Stomach (tissue), 8 donors: ENCODE measurements at regions not wholly inside any gene's neighbourhood (a gene's known extent, or its start where the extent isn't known, plus 50 kb on each side); places are given as distances from the start of the nearest gene placed in this dataset.

Source experiments
- DNase-seq, 2 donors: peaks; one replicate each; pipeline versions ENCODE4 v3.0.0 to v3.0.0-alpha.2; 2013 to 2019
- H3K27ac ChIP-seq, 5 donors: fragments of 200-600 bp in 4 of 5; sonication (generic) in 4 of 5; one replicate each; pipeline ENCODE4 v1.5.1; 2013 to 2019; ENCODE audit warnings: mild to moderate bottlenecking in 1 of 5, moderate library complexity in 1 of 5
- H3K27me3 ChIP-seq, 3 donors: fragments of 200-600 bp; sonication (generic); one replicate each; pipeline ENCODE4 v1.5.1; 2017 to 2019; ENCODE audit warnings: mixed run types in 1 of 3
- H3K36me3 ChIP-seq, 4 donors: fragments of 200-600 bp; sonication (generic); 1 replicate in 3 of 4; 2 replicates in 1 of 4; pipeline ENCODE4 v1.5.1; 2016 to 2019
- H3K4me1 ChIP-seq, 4 donors: fragments of 200-600 bp; sonication (generic); one replicate each; pipeline ENCODE4 v1.5.1; 2016 to 2019
- H3K4me3 ChIP-seq, 4 donors: fragments of 200-600 bp; sonication (generic) in 3 of 4; one replicate each; pipeline ENCODE4 v1.5.1; 2016 to 2019; ENCODE audit warnings: mild to moderate bottlenecking in 1 of 4
- H3K9me3 ChIP-seq, 4 donors: fragments of 200-600 bp; sonication (generic); one replicate each; pipeline ENCODE4 v1.5.1; 2016 to 2019
- CTCF ChIP-seq, 7 experiments: fragments of 450-650 bp in 4 of 7; fragments of 200-600 bp in 3 of 7; sonication (generic) in 3 of 7; IDR thresholded peaks; one replicate each; pipeline ENCODE4 v1.5.1; 2016 to 2019; ENCODE audit warnings: antibody characterized with exemption in 7 of 7, control low read depth in 2 of 7, mild to moderate bottlenecking in 1 of 7
- EP300 ChIP-seq: sonication (generic); formaldehyde crosslinking; IDR thresholded peaks from one replicate; pipeline ENCODE4 v1.6.1; 2017; ENCODE audit warnings: antibody characterized with exemption
- POLR2A ChIP-seq, 4 donors: fragments of 450-650 bp; IDR thresholded peaks; one replicate each; pipeline ENCODE4 v1.6.1; 2016; ENCODE audit warnings: antibody characterized with exemption in 4 of 4, control low read depth in 2 of 4, mild to moderate bottlenecking in 1 of 4, moderate library complexity in 1 of 4
- POLR2AphosphoS5 ChIP-seq, 3 donors: sonication (generic); formaldehyde crosslinking; IDR thresholded peaks; one replicate each; pipeline ENCODE4 v1.6.1; 2016; ENCODE audit warnings: antibody characterized with exemption in 3 of 3
- WGBS, 5 donors: extraction: QIAGEN DNeasy Blood & Tissue Kit in 3 of 5; methylation state at CpG; one replicate each; pipeline versions ENCODE4 v1.1.5 to v1.1.7; 2013 to 2018; 5-methylcytosine and 5-hydroxymethylcytosine counted together
- intact Hi-C: fragments of 100-400 bp; cut with DNase I; formaldehyde crosslinking; loops from one replicate; pipeline ENCODE4 v1.15.1; 2023; ENCODE audit warnings: low total_unique reads
- donor health status: healthy with polysubstance abuse.
- donor health status: Bipolar disorder and iron deficiency.
- donor health status: healthy.

- Histone ChIP-seq H3K4me1 (no peaks in the 10 kb centered on the region), H3K4me3 (no peak overlapping the region), H3K27me3 (no peaks in the 10 kb centered on the region), H3K36me3 (no peaks in the 10 kb centered on the region), H3K27ac (no peak overlapping the region), H3K9me3 (peaks cover 0 to 8% (median 0%) of the 10 kb centered on the region in 4 donors)
- WGBS, 5 donors = 53 to 81% (median 68%) methylated on average over 9 to 10 of the region's 10 CpGs
- intact Hi-C loops = no loop called here
- TF ChIP-seq POLR2A (IDR thresholded peaks at IDR 0.05) (no peak), POLR2AphosphoS5 (IDR thresholded peaks at IDR 0.05) (no peak), CTCF (IDR thresholded peaks at IDR 0.05) (no peak), EP300 (no peak)
- no peak for DNase-seq
Observed at GRCh38 chrX:39802908-39803307, 294.9 kb downstream of the BCOR start.

GRCh38 chrX:39805022-39805421 is 292.7 kb downstream of the BCOR start:
- Histone ChIP-seq H3K4me1 (peaks cover 0 to 6% (median 0%) of the 10 kb centered on the region in 4 donors), H3K4me3 (no peak overlapping the region), H3K27ac (no peak overlapping the region), H3K9me3 (peaks cover 0 to 8% (median 0%) of the 10 kb centered on the region in 4 donors), H3K36me3 (no peaks in the 10 kb centered on the region), H3K27me3 (no peaks in the 10 kb centered on the region)
- TF ChIP-seq EP300 = no peak
- TF ChIP-seq POLR2AphosphoS5 (IDR thresholded peaks at IDR 0.05) = no peak
- TF ChIP-seq POLR2A (IDR thresholded peaks at IDR 0.05) = no peak
- no peak for TF ChIP-seq CTCF (IDR thresholded peaks at IDR 0.05)
- intact Hi-C loops = no loop called here
- DNase-seq = no peak
- 70 to 100% (median 84%) methylated on average over 2 of the region's 2 CpGs for WGBS, 5 donors

- no peak for DNase-seq
- TF ChIP-seq CTCF (IDR thresholded peaks at IDR 0.05) (no peak), POLR2AphosphoS5 (IDR thresholded peaks at IDR 0.05) (no peak), POLR2A (IDR thresholded peaks at IDR 0.05) (no peak), EP300 (no peak)
- WGBS, 5 donors = 74 to 100% (median 89%) methylated on average over 3 to 5 of the region's 5 CpGs
- Histone ChIP-seq H3K36me3 (no peaks in the 10 kb centered on the region), H3K9me3 (peaks cover 0 to 8% (median 0%) of the 10 kb centered on the region in 4 donors), H3K4me1 (peaks cover 0 to 6% (median 0%) of the 10 kb centered on the region in 4 donors), H3K4me3 (no peak overlapping the region), H3K27ac (no peak overlapping the region), H3K27me3 (no peaks in the 10 kb centered on the region)
- intact Hi-C loops = no loop called here
Observed at GRCh38 chrX:39805825-39806224, 291.9 kb downstream of the BCOR start.

- intact Hi-C loops = no loop called here
- Histone ChIP-seq H3K27ac (no peak overlapping the region), H3K27me3 (no peaks in the 10 kb centered on the region), H3K9me3 (peaks cover 0 to 8% (median 0%) of the 10 kb centered on the region in 4 donors), H3K4me3 (no peak overlapping the region), H3K4me1 (peaks cover 0 to 6% (median 2%) of the 10 kb centered on the region in 4 donors), H3K36me3 (no peaks in the 10 kb centered on the region)
- WGBS, 5 donors = 46 to 65% (median 56%) methylated on average over 7 of the region's 7 CpGs
- peak in 1 of 2 donors; percentile 34 for DNase-seq
- TF ChIP-seq POLR2AphosphoS5 (IDR thresholded peaks at IDR 0.05) (no peak), POLR2A (IDR thresholded peaks at IDR 0.05) (no peak), CTCF (IDR thresholded peaks at IDR 0.05) (no peak), EP300 (no peak)
Observed at GRCh38 chrX:39808471-39808917, 289.3 kb downstream of the BCOR start.
